GM18861 (cell line): ENCODE measurements at regions not wholly inside any gene's neighbourhood (a gene's known extent, or its start where the extent isn't known, plus 50 kb on each side); places are given as distances from the start of the nearest gene placed in this dataset.

Experiments
- ATAC-seq: cut with Tn5 transposase; IDR thresholded peaks from one replicate; pipeline ENCODE4 v1.9.1; 2021; ENCODE audit not compliant: unreplicated experiment

DNA sequence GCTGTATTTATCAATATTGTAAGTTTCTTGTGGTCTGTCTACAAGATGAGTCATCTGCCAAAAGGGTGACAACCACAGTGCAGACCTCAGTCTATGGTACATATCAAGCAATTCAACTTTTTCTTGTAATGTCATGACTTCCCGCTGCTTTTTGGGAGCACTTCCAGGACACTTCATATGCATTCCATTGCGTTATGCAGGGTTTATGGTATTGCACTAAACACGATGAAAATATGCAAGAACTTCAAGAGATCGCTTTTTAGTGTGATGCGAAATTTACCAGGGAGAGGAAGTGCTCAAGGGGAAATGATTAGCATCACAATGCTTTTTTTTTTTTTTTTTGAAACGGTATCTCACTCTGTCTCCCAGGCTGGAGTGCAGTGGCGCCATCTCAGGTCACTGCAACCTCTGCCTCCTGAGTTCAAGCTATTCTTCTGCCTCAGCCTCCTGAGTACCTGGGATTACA, 166.5 kb downstream of the TFAP2A start:
- no peak for ATAC-seq

DNA sequence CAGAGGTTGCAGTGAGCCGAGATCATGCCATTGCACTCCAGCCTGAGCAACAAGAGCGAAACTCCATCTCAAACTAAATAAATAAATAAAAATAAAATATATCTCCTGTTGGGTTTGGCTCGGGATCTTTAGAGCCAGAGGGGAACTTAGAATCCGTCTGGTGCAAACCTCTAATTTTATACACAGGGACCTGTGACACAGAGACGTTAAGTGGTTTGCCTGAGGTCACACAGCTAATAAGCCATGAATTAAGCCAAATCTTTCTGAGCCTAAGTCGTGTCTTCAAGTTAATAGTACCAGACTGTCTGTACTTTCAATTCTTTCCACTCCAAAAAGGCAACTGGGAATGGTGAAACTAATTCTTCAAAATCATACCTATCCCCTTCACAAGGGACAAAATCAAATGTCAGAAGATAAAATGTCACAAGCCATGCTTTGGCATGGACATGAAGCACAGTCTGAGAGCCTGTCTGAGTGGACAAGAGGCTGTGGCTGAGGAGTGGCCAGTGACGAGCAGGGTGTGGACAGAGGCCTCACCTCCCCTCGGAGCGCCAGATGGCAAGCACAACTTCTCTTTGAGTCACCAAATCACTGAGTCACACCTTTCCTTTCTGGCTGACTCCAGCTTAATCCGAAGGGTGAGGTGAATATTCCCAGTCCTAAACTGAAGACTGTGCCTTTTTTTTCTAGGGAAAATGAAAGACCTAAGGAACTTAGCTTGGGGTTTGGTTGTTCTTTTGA, 177.4 kb downstream of the TFAP2A start:
- no peak for ATAC-seq

DNA sequence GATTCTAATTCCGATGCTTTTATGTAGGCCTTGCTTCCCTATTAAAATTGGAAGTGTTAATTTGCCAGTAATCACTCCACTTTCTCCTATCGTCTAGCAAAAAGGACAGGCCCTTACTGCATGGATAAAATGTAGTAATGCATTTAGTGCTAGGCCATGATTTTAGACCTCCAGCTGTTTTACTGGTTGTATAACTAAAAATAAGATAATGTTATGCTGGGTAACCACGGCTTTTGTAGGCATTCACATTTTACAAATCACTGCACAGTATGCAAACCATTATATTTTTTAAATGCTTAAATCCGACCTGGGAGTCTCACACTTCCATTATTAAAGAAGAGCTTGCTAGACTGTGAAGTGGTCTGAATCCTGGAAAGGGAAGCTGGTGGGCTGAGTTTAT, 179.5 kb downstream of the TFAP2A start:
- ATAC-seq = no peak

DNA sequence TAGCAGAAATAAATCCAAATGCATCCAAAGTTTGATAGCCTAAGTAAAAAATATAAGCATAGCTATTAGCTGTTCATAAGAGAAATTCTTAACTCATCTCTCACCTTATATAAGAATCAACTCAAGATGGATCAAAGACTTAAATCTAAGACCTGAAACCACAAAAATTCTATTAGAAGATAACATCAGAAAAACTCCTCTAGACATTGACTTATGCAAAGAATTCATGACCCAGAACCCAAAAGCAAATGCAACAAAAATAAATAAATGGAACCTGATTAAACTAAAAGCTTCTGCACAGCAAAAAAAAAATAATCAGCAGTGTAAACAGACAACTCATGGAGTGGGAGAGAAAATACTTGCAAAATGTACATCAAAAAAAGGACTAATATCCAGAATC, 184.3 kb downstream of the TFAP2A start:
- ATAC-seq = no peak

DNA sequence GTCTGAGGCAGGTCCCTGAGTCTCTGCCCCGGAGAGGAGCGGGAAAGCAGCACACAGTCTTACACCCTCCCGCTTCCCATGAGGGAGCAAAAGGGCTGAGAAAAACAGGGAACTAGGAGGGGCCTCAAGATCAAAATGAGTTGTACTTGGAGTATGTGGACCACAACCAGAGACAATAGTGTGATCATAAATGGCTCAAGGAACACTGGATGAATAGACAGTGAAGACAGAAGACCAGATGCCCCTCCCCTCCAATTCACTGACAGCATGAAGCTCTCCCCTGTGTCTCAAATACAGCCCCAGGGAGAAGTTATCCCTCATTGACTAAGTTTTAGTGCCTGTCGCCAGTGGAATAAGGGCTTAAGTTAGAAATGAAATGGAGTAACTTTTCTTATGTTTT, 191.0 kb downstream of the TFAP2A start:
- ATAC-seq = no peak

DNA sequence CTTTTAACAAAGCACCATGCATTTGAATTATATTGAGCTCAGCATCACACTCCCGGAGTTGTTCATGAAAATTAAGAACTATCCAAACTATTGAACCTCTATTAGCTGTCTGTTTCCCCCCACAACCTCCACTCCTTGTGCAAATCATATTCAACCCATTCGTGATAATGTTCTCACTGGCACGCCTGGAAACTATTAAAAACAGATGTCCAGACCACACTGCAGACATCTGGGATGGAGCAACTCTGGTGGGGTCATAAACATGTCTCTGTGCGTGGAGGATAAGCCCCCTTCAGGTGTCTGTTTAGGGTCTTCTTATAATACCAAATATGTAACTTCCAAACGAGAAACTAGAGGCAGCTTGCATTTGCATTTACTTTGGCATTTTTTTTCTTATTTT, 193.7 kb downstream of the TFAP2A start:
- no peak for ATAC-seq

DNA sequence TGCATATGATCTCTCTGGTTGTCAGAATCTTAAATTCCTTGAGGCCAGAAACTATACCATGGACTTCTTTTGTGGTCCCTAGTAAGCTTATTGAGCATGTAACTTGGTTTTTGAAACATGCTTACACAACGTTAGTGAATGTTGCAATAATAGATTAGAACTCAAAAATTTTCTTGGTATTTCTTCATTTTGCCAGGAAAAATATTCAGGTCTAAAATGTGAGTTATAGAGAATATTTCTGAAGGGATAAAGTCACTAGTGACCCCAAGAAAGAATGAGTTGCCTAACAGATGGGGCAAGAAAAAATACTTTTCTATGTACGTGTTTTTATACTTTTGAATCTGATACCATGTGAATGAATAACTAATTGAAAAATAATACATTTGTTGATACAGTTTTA, 195.4 kb downstream of the TFAP2A start:
- no peak for ATAC-seq

DNA sequence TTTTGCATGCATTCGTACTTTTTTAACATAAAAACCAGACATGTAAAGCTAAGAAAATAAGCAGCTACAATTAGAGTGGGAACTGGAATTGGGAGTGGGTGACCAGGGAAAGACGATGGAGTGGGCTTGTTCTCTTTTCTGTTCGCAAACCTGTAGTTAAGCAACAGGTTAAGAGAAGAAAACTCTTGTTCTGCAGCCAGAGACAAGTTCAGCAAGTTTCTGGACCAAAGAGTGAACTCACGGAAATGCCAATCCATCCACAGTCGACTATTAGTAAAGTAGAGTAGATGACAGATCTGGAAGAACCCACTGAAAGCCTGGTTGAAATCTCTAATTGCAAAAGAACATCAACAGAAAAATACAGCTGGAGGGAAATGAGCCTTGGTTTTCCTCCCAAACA, 197.8 kb downstream of the TFAP2A start:
- no peak for ATAC-seq

DNA sequence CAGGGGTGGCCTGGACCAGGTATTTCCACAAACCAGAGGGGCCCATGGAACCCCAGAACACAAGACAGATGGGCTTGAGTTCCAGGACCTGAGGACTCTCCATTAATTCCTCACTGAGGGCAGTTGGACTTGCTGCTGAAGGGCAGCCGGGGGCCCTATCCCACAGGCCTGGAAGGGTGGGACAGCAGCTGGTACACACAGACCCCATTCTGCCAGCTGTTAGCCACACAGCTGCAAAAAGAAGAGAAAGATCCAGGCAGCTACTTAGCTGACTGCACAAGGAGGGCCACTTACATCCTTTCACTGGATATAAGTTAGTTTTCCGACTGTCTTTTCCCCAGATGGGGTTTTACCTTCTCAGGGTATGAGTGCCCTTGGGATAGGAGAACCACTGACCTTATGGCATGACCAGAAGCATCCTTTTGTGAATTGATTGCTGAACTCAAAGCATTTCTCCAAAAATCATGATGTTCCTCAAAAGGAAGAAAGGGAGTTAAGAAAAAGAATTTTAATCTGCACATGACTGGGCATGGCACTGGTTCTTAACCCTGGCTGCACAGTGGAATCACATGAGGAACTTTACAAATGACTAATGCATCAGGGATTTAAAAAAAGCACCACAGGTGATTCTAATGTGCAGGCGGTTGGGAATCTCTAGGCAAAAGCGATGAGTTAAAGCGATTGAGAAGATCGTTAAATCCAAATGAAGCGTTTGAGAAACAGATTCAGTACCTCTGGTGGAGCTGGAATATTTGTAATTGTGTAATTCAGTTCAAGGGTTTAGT, 199.4 kb downstream of the TFAP2A start:
- ATAC-seq = no peak

DNA sequence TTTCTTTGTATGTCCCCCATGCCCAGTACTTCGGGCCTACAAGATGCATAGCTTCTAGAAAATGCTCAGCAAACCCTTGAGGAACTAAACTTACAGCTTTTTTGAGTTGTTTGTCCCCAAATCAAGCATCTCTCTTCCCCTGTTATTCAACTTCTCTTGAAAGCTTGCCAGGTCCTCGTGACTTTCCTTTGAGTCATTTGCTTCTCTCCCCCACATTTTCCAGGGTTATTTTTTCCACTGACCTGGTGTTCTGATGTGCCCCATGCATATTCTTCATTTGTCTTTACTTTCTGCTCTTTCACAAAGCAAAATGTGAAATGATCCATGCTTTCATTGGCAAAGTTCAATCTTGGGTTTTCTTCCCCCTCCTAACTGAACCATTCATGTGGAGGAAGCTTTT, 204.8 kb downstream of the TFAP2A start:
- ATAC-seq = no peak

DNA sequence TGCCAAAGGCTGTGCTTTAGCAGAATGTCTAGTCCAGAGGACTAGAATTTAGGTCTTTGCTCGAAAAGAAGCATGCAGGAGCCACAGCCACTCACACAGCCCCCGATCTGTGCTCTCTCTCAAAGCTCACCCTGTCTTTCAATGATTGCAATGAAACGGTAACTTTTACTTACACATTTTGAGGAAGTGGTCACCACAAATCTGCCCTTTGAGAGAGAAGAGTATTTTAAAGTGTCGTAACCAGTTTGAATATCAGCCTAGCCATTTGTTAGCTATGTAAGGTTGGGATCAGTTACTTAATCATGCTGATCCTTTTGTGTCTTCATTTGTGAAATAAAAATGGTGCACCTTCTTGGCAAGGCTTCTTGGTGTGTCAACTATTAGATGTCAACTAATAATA, 209.0 kb downstream of the TFAP2A start:
- ATAC-seq = peak; percentile 77

DNA sequence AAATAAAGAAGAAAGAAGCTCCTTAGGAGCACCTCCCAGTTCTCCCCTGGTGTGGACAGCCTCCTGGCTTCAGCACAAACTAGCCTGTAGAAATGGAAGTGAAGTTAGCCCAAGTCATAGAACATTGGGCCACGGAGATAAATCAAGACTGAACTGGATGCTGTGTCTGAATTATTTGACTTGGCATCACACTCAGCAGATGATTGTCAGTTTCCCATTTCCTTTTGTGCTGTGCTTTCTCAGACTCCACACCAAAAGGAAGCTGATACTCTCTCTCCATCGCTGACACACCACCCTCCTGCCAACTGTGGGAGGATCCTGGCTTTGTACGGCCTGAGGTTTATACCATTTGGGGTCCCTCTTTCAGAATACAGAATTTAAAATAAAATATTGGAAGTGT, 209.8 kb downstream of the TFAP2A start:
- no peak for ATAC-seq

DNA sequence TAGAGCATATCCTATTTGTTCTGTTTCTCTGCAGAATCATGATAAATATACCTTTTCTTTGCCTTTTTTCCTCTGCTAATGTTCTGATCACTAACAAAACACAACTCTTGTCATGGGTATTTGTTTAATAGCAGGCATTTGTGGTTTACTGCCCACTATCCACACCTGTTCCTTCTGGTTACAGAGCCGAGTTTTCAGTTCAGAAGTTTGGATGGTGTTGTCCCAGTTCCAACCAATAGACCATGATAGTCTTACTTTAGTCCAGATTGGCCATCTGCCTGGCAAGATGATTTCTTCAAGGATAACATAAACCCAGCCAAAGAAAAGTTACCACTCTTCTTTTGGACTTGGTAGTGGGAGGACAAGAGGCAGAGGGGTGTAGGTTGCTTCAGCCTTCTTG, 211.2 kb downstream of the TFAP2A start:
- no peak for ATAC-seq

DNA sequence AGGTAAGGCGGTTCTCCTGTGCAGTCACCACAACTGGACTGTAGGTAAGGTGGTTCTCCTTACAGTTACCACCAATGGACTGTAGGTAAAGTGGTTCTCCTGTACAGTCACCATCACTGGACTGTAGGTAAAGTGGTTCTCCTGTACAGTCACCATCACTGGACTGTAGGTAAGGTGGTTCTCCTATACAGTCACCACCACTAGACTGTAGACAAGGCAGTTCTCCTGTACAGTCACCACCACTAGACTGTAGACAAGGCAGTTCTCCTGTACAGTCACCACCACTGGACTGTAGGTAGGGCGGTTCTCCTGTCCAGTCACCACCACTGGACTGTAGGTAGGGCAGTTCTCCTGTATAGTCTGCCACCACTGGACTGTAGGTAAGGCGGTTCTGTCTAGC, 212.3 kb downstream of the TFAP2A start:
- no peak for ATAC-seq

DNA sequence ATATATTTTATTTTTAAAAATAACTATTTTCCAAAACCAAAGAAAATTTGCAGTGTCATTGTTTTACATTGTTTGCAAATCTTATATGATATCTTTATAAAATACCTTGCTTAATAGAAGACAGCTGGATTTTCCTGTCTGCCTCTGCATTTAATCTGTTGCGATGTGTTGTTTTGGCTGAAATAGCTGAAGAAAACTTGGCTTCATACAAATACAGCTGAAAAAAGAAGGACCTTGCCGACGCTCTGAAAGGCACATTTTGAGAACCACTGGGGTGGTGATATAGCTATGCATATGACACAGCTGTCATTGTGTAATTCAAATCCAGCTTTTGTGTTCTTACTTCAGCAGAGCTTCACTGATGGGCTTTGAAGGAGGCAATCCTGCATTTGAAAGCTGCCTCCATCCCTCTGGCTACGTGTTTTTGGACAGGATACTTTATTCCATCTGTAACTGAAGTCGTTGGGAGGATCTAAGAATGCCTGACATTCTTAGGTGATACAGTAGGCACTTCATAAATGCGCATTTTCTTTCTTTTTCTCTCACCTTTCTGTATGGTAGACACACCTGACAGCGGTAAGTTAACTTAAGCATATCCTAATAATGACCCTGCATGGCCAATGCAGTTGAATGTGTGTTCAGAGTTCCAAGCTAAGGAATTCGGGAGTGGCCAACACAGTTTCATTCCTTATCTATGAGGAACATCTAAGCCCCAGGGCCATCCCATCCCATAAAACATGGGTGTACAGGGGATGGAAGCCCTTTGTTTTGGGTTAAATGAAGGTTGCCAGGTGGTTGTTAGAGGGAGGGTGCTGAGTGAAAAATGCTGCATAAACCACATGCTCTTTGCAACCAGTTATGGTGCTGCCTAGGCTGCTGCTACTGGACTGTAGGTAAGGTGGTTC, 213.0 kb downstream of the TFAP2A start:
- no peak for ATAC-seq

DNA sequence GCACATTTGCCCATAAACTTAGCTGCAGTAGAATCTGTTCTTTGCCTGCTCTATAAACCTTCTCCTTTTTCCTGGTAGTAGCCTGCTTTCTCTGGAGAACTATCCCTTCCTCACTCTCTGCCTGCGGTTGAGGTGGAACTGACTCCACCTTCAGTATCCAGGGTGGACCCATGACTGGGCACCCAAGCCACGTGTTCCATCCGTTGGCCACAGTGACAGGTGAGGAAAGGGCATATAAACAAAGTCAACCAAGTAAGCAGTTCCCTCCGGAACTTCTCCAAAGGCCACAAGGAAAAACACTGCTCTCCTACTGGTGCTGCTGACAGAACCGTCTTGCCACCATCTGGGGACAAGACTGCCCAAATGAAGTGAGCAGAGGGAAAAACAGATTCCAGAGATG, 218.8 kb downstream of the TFAP2A start:
- no peak for ATAC-seq

DNA sequence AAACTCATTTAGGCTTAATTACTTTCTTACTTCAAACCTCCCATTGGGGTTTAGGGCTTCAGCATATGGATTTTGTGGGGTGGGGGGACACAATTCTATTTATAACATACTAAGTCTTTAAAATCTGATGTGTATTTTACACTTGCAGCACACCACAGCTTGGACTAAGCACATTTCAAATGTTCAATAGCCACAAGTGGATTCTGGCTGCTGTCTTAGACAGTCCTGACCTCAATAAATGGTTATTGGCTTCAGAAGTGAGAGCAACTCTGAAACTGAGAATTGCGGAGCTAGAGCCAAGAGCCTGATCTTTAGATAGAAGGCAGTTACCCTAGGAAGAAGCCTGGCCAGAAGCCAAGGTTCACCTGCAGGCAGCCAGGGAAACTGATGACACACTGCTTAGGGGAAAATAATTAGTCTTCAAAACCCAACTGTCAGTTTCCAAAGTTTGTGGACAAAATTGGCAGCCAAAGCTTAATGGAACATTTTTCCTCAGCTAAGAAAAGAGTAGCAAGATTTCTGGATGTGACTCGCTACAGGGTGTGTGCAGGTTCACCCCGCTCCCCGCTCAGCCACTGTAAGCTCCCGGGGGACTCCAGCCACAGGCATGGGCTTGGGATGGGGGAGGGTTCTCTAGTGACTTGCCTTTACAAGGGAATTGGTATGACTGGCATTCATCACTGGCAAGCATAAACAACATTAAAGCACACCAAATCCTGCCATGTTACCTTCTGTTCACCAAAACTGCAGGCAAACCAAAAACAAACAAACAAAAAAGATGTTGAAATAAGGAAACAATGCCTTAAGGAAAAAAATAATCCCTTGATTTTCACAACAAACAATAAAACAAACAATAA, 219.8 kb downstream of the TFAP2A start:
- no peak for ATAC-seq

DNA sequence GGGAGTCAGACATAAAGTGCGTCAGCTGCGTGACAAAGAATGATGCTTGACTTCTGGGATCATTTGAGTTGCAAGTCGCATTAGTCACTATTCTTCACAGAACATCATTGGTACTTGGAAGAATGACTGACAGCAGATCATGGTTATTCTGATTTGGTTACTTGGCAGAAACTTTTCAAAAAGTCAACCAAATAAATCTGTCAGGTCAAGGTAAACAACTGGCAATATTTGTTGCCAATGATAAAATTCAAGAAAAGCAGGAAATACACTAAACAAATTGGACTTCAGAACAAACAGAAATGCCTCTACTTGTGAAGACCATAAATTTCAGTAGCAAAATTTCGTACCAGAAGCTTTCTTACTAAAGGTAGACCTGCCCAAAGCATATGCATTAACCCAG, 221.6 kb downstream of the TFAP2A start:
- ATAC-seq = no peak

DNA sequence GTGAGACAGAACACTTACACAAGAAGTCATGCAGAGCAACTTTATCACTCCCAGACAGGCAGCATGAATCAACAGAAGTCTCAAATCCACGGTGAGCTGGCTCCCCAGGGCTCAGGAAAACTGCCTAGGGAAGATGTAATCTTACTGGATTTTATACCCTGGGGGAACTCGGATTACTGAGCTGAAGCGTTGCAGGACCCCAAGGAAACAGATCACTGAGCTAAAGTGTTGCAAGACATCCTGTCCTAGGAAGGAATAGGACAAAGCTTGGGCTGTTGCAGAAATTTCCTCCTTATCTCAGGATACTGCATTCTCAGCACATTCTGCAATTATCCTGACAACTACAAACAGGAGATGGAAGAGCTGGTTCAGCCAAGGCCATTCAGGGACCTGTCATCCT, 224.8 kb downstream of the TFAP2A start:
- no peak for ATAC-seq

DNA sequence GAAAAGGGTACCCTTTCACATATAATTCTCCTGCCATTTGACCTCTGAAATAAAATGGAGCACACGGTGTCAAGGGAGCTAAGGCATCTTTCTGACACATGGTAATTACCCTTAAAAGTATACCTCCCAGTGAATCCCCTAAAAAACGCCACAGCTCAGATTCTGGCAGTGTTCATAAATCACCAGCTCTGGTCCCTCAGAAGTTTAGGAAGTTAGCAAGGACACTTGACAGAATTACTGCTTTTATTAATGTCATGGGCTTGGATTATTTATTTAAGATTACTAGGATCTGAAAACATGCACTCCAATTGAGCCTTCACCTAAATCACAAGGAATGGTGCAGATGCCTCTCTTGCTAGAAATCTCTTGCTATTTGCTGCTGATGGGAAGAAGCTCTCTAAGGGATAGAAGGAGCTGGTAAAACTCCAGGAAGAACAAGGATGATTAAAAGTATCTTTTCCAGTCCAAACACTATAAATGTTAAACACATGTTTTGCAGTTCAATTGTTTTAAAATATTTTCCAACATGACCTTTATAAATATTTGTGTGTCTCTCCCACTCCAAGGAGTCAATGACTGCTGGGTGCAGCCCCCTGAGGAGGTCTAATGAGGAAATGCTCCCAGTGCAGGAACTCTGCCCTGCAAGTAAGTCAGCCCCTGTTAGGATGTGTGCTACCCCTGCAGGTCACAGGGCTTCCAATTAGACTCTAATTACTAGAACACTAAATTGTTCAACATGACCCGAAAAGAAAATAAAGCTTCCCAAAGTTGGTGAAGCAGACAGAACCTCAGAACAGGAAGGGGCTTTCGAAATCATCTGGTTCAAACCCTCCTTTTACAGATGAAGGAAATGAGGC, 230.3 kb downstream of the TFAP2A start:
- ATAC-seq = no peak
